Cardiac muscle cell (in vitro differentiated cells and primary cell): ENCODE measurements at regions not wholly inside any gene's neighbourhood (a gene's known extent, or its start where the extent isn't known, plus 50 kb on each side); places are given as distances from the start of the nearest gene placed in this dataset.

Experiments
- DNase-seq, 2 donors: peaks; one replicate each; pipeline versions ENCODE4 v3.0.0 to v3.0.0-alpha.2; 2010 to 2017; ENCODE audit warnings: low read depth in 1 of 2, low spot score in 1 of 2
- H3K27ac ChIP-seq: fragments of 200-600 bp; sonication (generic); 2 replicates; pipeline ENCODE4 v1.5.1; 2016
- H3K27me3 ChIP-seq: fragments of 200-600 bp; sonication (generic); 2 replicates; pipeline ENCODE4 v1.6.0; 2016; ENCODE audit warnings: control low read depth
- H3K36me3 ChIP-seq: fragments of 200-600 bp; sonication (generic); 2 replicates; pipeline ENCODE4 v1.5.1; 2016; ENCODE audit warnings: control low read depth
- H3K4me1 ChIP-seq: fragments of 200-600 bp; sonication (generic); 2 replicates; pipeline ENCODE4 v1.8.1; 2017; ENCODE audit warnings: low read depth, mild to moderate bottlenecking, mixed run types
- H3K4me3 ChIP-seq: fragments of 200-600 bp; sonication (generic); 2 replicates; pipeline ENCODE4 v1.5.1; 2016; ENCODE audit warnings: mild to moderate bottlenecking
- H3K9me3 ChIP-seq: fragments of 200-600 bp; sonication (generic); 2 replicates; pipeline ENCODE4 v1.5.1; 2017; ENCODE audit warnings: low read depth, mild to moderate bottlenecking, control low read depth
- CTCF ChIP-seq: IDR thresholded peaks from 2 replicates; pipeline ENCODE4 v1.5.1; 2012; ENCODE audit warnings: low read depth, mild to moderate bottlenecking, low read length

GRCh38 chr1:13996334-13996733 lies 296.3 kb downstream of the PRDM2 start:
- TF ChIP-seq CTCF, result no peak
- no peaks in the 10 kb centered on the region for H3K4me1 ChIP-seq
- H3K27me3 ChIP-seq, result no peaks in the 10 kb centered on the region
- DNase-seq, result no peak
- H3K4me3 ChIP-seq, result no peak overlapping the region
- H3K36me3 ChIP-seq, result no peaks in the 10 kb centered on the region
- no peak overlapping the region for H3K27ac ChIP-seq
- no peaks in the 10 kb centered on the region for H3K9me3 ChIP-seq

DNA sequence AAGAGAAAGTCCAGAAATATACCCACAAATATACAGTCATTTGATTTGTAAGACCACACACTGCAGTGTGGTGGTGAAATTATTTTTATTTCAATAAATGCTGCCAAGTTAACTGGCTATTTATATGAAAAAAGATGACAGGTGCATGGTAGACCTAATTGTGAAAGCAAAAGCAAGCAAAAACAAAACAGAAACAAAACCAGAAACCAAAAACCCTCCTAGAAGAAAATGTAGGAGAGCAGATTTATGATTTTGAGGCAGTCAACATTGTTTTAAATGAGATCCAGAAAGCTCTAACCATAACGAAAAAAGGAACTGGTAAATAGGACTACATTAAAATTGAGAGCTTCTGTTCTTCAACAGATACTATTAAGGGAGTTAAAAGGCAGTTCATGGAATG lies 303.6 kb downstream of the PRDM2 start:
- no peaks in the 10 kb centered on the region for H3K36me3 ChIP-seq
- H3K27ac ChIP-seq, result no peak overlapping the region
- no peaks in the 10 kb centered on the region for H3K4me1 ChIP-seq
- no peak for DNase-seq
- no peak for TF ChIP-seq CTCF
- no peaks in the 10 kb centered on the region for H3K9me3 ChIP-seq
- no peaks in the 10 kb centered on the region for H3K27me3 ChIP-seq
- no peak overlapping the region for H3K4me3 ChIP-seq

GRCh38 chr1:14009582-14009981 lies 309.6 kb downstream of the PRDM2 start:
- DNase-seq, result no peak
- no peak overlapping the region for H3K4me3 ChIP-seq
- TF ChIP-seq CTCF, result no peak
- no peak overlapping the region for H3K27ac ChIP-seq
- H3K4me1 ChIP-seq, result no peaks in the 10 kb centered on the region
- H3K9me3 ChIP-seq, result no peaks in the 10 kb centered on the region
- H3K27me3 ChIP-seq, result no peaks in the 10 kb centered on the region
- no peaks in the 10 kb centered on the region for H3K36me3 ChIP-seq

DNA sequence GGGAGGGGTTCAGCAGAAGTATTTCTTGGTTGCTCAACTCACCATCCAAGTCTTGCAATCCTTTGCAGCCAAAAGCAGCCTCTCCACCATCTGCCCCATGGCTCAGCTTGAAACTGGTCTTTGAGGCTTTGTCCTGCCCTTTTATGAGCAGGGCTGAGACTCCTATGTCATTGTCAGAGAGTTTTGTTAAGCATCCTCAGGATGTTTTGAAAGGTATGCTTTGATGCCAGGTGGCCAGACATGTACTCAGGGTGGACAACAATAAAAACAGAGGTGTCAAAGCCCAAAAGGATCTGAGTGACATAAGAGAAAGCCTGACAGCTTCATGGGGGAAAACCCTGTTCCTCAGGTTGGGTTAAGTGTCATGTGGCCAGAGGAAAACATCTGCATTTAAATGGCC lies 310.5 kb downstream of the PRDM2 start:
- no peaks in the 10 kb centered on the region for H3K9me3 ChIP-seq
- no peak overlapping the region for H3K4me3 ChIP-seq
- no peak overlapping the region for H3K27ac ChIP-seq
- TF ChIP-seq CTCF, result no peak
- H3K4me1 ChIP-seq, result no peaks in the 10 kb centered on the region
- no peaks in the 10 kb centered on the region for H3K36me3 ChIP-seq
- no peak for DNase-seq
- no peaks in the 10 kb centered on the region for H3K27me3 ChIP-seq

DNA sequence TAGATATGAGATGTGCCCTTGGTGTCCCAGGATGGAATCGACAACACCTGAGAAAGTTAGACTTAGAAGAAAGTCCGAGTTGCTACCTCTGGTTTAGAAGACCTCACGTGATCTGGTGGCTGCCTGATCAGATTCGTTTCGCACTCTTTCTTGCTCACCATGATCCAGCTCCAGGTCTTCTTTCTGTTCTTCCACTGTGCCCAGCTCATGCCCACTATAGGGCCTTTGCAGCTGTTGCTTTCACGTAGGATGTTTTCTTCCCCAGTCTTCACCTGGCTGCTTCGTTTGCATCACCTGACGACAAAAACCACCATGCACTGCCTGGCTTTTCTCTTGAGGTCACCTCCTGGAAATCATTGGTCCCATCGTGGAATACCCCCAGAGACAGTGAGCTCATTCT lies 311.1 kb downstream of the PRDM2 start:
- H3K9me3 ChIP-seq, result no peaks in the 10 kb centered on the region
- no peaks in the 10 kb centered on the region for H3K4me1 ChIP-seq
- no peak overlapping the region for H3K4me3 ChIP-seq
- DNase-seq, result no peak
- H3K36me3 ChIP-seq, result no peaks in the 10 kb centered on the region
- H3K27ac ChIP-seq, result no peak overlapping the region
- no peaks in the 10 kb centered on the region for H3K27me3 ChIP-seq
- no peak for TF ChIP-seq CTCF

DNA sequence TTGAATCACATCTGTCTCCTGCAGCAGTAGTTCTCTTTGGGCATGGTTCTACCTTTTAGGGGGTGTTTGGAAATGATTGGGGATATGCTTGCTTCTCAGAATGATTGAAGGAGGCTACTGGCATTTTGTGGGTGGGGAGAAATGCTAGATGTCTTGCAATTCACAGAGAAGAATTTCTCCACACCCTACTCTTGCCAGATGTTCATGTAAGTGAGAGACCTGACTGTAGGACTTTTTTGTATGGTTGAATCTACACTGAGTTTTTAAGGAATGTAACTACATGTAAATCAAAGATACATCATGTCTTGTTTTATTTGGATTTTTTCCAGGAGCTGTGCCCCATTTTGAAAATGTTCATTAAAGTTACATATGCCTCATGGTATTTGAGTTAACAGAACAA lies 311.9 kb downstream of the PRDM2 start:
- Histone ChIP-seq H3K27me3 (no peaks in the 10 kb centered on the region), H3K9me3 (no peaks in the 10 kb centered on the region), H3K27ac (no peak overlapping the region), H3K4me1 (no peaks in the 10 kb centered on the region), H3K4me3 (no peak overlapping the region), H3K36me3 (no peaks in the 10 kb centered on the region)
- no peak for DNase-seq
- TF ChIP-seq CTCF, result no peak
